ENCODE measurements at regions not wholly inside any gene's neighbourhood (a gene's known extent, or its start where the extent isn't known, plus 50 kb on each side); places are given as distances from the start of the nearest gene placed in this dataset.

DNA sequence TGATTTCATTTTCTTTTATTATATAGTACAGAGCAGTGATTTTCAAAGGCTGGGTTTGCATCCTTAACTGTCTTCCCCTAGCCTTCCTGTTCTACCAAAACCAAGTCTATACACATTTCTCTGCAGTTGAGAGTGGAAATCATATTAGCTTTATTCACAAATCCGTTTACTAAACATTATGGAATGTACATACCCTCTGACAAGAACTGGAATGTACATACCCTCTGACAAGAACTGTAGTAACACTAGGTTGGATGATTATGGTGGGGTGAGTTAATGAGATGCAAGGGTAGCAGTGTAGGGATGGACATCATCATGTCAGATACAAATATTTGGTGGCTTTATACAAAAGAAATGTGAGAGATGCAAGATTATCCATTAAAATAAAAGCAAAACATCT is 154.8 kb downstream of the CYB561 start:
- TF ChIP-seq, protein P1, sequence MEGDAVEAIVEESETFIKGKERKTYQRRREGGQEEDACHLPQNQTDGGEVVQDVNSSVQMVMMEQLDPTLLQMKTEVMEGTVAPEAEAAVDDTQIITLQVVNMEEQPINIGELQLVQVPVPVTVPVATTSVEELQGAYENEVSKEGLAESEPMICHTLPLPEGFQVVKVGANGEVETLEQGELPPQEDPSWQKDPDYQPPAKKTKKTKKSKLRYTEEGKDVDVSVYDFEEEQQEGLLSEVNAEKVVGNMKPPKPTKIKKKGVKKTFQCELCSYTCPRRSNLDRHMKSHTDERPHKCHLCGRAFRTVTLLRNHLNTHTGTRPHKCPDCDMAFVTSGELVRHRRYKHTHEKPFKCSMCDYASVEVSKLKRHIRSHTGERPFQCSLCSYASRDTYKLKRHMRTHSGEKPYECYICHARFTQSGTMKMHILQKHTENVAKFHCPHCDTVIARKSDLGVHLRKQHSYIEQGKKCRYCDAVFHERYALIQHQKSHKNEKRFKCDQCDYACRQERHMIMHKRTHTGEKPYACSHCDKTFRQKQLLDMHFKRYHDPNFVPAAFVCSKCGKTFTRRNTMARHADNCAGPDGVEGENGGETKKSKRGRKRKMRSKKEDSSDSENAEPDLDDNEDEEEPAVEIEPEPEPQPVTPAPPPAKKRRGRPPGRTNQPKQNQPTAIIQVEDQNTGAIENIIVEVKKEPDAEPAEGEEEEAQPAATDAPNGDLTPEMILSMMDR (IDR thresholded peaks at IDR 0.05) = no peak
- TF ChIP-seq POLR2A (IDR thresholded peaks at IDR 0.05) = no peak

Data from uterus (tissue), 2 donors.